OCI-LY7 (cell line): ENCODE measurements at regions not wholly inside any gene's neighbourhood (a gene's known extent, or its start where the extent isn't known, plus 50 kb on each side); places are given as distances from the start of the nearest gene placed in this dataset.

ENCODE experiments used
- EZH2phosphoT487 ChIP-seq: fragments of 200-600 bp; sonication (generic); IDR thresholded peaks from 2 replicates; pipeline ENCODE4 v1.6.1; 2018; ENCODE audit warnings: low read depth, borderline replicate concordance, mild to moderate bottlenecking, mixed run types, antibody characterized with exemption, low read length, moderate library complexity, mixed read lengths
- TF ChIP-seq, protein P1 (sequence below): fragments of 200-600 bp; sonication (generic); conservative IDR thresholded peaks from 2 replicates; pipeline ENCODE4 v1.5.1; 2014; ENCODE audit warnings: mild to moderate bottlenecking, antibody characterized with exemption, low read length, moderate library complexity, mixed read lengths

DNA sequence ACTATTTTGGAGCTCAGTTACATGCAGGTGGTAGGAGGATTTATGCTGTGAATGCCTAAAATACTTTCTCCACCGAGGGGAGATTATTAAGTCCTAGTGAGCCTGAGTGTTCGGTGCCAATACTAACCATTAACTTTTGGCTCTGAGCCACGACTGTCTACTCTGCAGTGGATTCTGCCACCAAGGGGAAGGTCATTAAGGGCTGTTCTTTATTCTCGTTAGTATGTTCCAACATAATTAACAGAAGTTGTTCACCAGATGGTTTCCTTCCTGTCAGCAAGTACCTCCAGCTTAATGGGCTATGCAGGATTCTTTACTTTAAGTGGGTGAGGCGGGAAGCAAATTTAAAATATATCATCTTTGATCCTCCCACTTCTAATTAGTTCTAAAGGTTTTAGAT, 326.3 kb downstream of the BMP4 start:
- TF ChIP-seq, protein P1, sequence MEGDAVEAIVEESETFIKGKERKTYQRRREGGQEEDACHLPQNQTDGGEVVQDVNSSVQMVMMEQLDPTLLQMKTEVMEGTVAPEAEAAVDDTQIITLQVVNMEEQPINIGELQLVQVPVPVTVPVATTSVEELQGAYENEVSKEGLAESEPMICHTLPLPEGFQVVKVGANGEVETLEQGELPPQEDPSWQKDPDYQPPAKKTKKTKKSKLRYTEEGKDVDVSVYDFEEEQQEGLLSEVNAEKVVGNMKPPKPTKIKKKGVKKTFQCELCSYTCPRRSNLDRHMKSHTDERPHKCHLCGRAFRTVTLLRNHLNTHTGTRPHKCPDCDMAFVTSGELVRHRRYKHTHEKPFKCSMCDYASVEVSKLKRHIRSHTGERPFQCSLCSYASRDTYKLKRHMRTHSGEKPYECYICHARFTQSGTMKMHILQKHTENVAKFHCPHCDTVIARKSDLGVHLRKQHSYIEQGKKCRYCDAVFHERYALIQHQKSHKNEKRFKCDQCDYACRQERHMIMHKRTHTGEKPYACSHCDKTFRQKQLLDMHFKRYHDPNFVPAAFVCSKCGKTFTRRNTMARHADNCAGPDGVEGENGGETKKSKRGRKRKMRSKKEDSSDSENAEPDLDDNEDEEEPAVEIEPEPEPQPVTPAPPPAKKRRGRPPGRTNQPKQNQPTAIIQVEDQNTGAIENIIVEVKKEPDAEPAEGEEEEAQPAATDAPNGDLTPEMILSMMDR = no peak
- TF ChIP-seq EZH2phosphoT487 = no peak
